ENCODE measurements at regions not wholly inside any gene's neighbourhood (a gene's known extent, or its start where the extent isn't known, plus 50 kb on each side); places are given as distances from the start of the nearest gene placed in this dataset.

GRCh38 chr2:122794100-122794499 lies 1038.6 kb downstream of the TSN start:
- no peak for TF ChIP-seq CTCF (IDR thresholded peaks at IDR 0.05; ENCODE audit: low read depth, low read length)
- TF ChIP-seq POLR2A (IDR thresholded peaks at IDR 0.05; ENCODE audit: extremely low read depth, insufficient read length), result no peak
- TF ChIP-seq MAX (IDR thresholded peaks at IDR 0.05; ENCODE audit: low read depth, low read length), result no peak
- TF ChIP-seq MYC (IDR thresholded peaks at IDR 0.05; ENCODE audit: low read depth, low read length), result no peak
